Psoas muscle (tissue), 7 donors: ENCODE measurements at regions not wholly inside any gene's neighbourhood (a gene's known extent, or its start where the extent isn't known, plus 50 kb on each side); places are given as distances from the start of the nearest gene placed in this dataset.

Experiments used
- ATAC-seq, 4 donors: fragments of 200-7000 bp; cut with Tn5 transposase; one replicate each; pipeline ENCODE4 v1.9.1; 2020; ENCODE audit warnings: moderate library complexity in 3 of 4, mild to moderate bottlenecking in 2 of 4
- DNase-seq, 2 donors: peaks; one replicate each; pipeline ENCODE4 v3.0.0-alpha.2; 2020
- H3K27ac ChIP-seq: fragments of 200-600 bp; one replicate; pipeline ENCODE4 v1.8.0; 2022
- H3K27me3 ChIP-seq, 3 donors: fragments of 200-600 bp in 1 of 3; one replicate each; pipeline versions ENCODE4 v1.6.1 to v1.8.0; 2013 to 2022; ENCODE audit warnings: low read length in 2 of 3, mild to moderate bottlenecking in 2 of 3, moderate library complexity in 1 of 3; ENCODE audit not compliant: insufficient read depth in 3 of 3
- H3K36me3 ChIP-seq, 2 donors: fragments of 200-600 bp in 1 of 2; one replicate each; pipeline versions ENCODE4 v1.6.1 to v1.8.0; 2013 to 2022; ENCODE audit warnings: low read depth in 1 of 2, mild to moderate bottlenecking in 1 of 2, moderate library complexity in 1 of 2; ENCODE audit not compliant: insufficient read depth in 1 of 2
- H3K4me1 ChIP-seq: fragments of 200-600 bp; one replicate; pipeline ENCODE4 v1.8.0; 2022
- H3K4me3 ChIP-seq: fragments of 200-600 bp; one replicate; pipeline ENCODE4 v1.8.0; 2022; ENCODE audit warnings: mild to moderate bottlenecking
- H3K9me3 ChIP-seq: fragments of 200-600 bp; one replicate; pipeline ENCODE4 v1.8.0; 2022
- CTCF ChIP-seq: fragments of 200-600 bp; IDR thresholded peaks from one replicate; pipeline ENCODE4 v1.8.0; 2022; ENCODE audit warnings: antibody characterized with exemption
- WGBS, 3 donors: extraction: QIAGEN DNeasy Blood & Tissue Kit; methylation state at CpG; one replicate each; pipeline versions ENCODE4 v1.1.6 to v1.1.7; 2013; 5-methylcytosine and 5-hydroxymethylcytosine counted together
- intact Hi-C, 2 donors: fragments of 100-400 bp; cut with DNase I; formaldehyde crosslinking; loops; one replicate each; pipeline versions ENCODE4 v1.11.0 to v1.14.2; 2022
- donor health status: healthy with polysubstance abuse.
- donor health status: DM: no; HTN: no; CAD: no; lungs with moderate emphysema.
- donor health status: Bipolar disorder and iron deficiency.
- donor health status: healthy.
- donor health status: DM: yes; HTN: yes; CAD: no.
- donor health status: DM: no; HTN: no; CAD: no.
- donor health status: DM: yes; HTN: yes; CAD: no.

GRCh38 chr1:83552820-83553219, 446.1 kb downstream of the TTLL7 start:
- TF ChIP-seq CTCF, result no peak
- H3K36me3 ChIP-seq, result no peaks in the 10 kb centered on the region
- H3K4me1 ChIP-seq, result no peaks in the 10 kb centered on the region
- no peak for ATAC-seq
- no peaks in the 10 kb centered on the region for H3K9me3 ChIP-seq
- no peak overlapping the region for H3K27ac ChIP-seq
- WGBS, 3 donors, result 96 to 100% (median 98%) methylated on average over 1 of the region's 1 CpG
- H3K4me3 ChIP-seq, result no peak overlapping the region
- no peak for DNase-seq
- intact Hi-C loops, result no loop called here
- H3K27me3 ChIP-seq, result no peaks in the 10 kb centered on the region

- Histone ChIP-seq H3K4me1 (no peaks in the 10 kb centered on the region), H3K27me3 (no peaks in the 10 kb centered on the region), H3K4me3 (no peak overlapping the region), H3K9me3 (no peaks in the 10 kb centered on the region), H3K36me3 (no peaks in the 10 kb centered on the region), H3K27ac (no peak overlapping the region)
- intact Hi-C loops, result no loop called here
- TF ChIP-seq CTCF, result no peak
- DNase-seq, result no peak
- 97 to 100% (median 98%) methylated on average over 1 of the region's 1 CpG for WGBS, 3 donors
- ATAC-seq, result no peak
Measured at GRCh38 chr1:83548311-83548710, 450.6 kb downstream of the TTLL7 start.

GRCh38 chr1:83547901-83548300, 451.0 kb downstream of the TTLL7 start:
- intact Hi-C loops, result no loop called here
- Histone ChIP-seq H3K4me1 (no peaks in the 10 kb centered on the region), H3K27me3 (no peaks in the 10 kb centered on the region), H3K36me3 (no peaks in the 10 kb centered on the region), H3K4me3 (no peak overlapping the region), H3K27ac (no peak overlapping the region), H3K9me3 (no peaks in the 10 kb centered on the region)
- ATAC-seq (no peak), DNase-seq (peak in 1 of 2 donors; percentile 13)
- no peak for TF ChIP-seq CTCF
- WGBS, 3 donors, result 88 to 93% (median 90%) methylated on average over 6 of the region's 6 CpGs

- intact Hi-C loops, result no loop called here
- no peak for ATAC-seq
- H3K27ac ChIP-seq, result no peak overlapping the region
- no peak for TF ChIP-seq CTCF
- H3K27me3 ChIP-seq, result no peaks in the 10 kb centered on the region
- H3K9me3 ChIP-seq, result no peaks in the 10 kb centered on the region
- H3K4me3 ChIP-seq, result no peak overlapping the region
- H3K36me3 ChIP-seq, result no peaks in the 10 kb centered on the region
- 7 to 28% (median 19%) methylated on average over 1 of the region's 1 CpG for WGBS, 3 donors
- H3K4me1 ChIP-seq, result no peaks in the 10 kb centered on the region
- no peak for DNase-seq
Measured at GRCh38 chr1:83546874-83547273, 452.1 kb downstream of the TTLL7 start.

GRCh38 chr1:83545066-83545862, 453.7 kb downstream of the TTLL7 start:
- 41 to 51% (median 44%) methylated on average over 5 of the region's 5 CpGs for WGBS, 3 donors
- intact Hi-C loops, result no loop called here
- no peaks in the 10 kb centered on the region for H3K9me3 ChIP-seq

More at GRCh38 chr1:83545066-83545862, 453.7 kb downstream of the TTLL7 start:
- DNase-seq (no peak), ATAC-seq (no peak)
- H3K27ac ChIP-seq, result no peak overlapping the region
- TF ChIP-seq CTCF, result no peak
- H3K4me3 ChIP-seq, result no peak overlapping the region
- no peaks in the 10 kb centered on the region for H3K4me1 ChIP-seq
- no peaks in the 10 kb centered on the region for H3K36me3 ChIP-seq
- no peaks in the 10 kb centered on the region for H3K27me3 ChIP-seq
